MM.1S (cell line): ENCODE measurements at regions not wholly inside any gene's neighbourhood (a gene's known extent, or its start where the extent isn't known, plus 50 kb on each side); places are given as distances from the start of the nearest gene placed in this dataset.

Source experiments
- EZH2 ChIP-seq: fragments of 300-600 bp; sonication (generic); optimal IDR thresholded peaks from 2 replicates; pipeline ENCODE3; 2017; ENCODE audit warnings: low read depth, mild to moderate bottlenecking, antibody characterized with exemption, low read length, mixed read lengths
- EZH2phosphoT487 ChIP-seq: fragments of 300-600 bp; sonication (generic); IDR thresholded peaks from 2 replicates; pipeline ENCODE4 v1.6.1; 2018; ENCODE audit warnings: antibody characterized with exemption, low read length
- TF ChIP-seq, protein P1 (sequence below): fragments of 300-600 bp; sonication (generic); IDR thresholded peaks from 2 replicates; pipeline ENCODE4 v1.5.1; 2016; ENCODE audit warnings: antibody characterized with exemption, low read length, mixed read lengths

DNA sequence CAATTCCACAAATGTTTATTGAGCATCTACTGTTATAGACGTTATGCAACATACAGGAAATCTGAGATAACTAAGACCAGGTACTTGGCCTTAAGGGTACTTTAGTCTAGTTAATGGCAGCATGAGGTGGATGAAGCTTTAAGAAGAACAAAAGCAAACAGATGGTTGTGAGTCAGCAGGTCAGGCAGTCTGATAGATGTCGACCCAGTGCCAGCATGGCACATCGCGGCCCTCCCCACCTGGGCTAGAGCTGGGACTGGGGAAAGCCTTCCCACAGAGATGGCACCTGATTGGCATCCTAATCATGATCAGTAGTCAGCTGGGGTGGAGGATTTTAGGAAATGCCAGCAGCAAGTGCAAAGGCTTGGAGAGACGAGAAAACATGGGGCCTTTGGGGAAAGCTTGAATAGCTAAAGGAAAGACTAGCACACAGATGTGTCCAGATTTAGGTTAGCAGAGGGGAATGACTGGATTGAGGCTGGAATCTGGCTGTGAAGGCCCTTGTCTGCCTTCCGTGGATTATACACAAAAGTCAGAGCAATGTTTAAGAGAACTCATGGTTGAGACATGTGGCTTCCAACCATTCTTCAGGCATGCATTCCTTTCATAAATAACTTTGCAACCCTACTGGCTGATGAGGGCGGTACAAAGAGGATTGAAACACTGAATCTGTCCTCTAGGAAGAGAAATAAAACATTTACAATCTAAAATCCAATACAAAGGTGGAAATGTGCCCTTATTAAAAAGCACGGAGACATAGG lies 395.4 kb upstream of the WWC1 start:
- TF ChIP-seq, protein P1, sequence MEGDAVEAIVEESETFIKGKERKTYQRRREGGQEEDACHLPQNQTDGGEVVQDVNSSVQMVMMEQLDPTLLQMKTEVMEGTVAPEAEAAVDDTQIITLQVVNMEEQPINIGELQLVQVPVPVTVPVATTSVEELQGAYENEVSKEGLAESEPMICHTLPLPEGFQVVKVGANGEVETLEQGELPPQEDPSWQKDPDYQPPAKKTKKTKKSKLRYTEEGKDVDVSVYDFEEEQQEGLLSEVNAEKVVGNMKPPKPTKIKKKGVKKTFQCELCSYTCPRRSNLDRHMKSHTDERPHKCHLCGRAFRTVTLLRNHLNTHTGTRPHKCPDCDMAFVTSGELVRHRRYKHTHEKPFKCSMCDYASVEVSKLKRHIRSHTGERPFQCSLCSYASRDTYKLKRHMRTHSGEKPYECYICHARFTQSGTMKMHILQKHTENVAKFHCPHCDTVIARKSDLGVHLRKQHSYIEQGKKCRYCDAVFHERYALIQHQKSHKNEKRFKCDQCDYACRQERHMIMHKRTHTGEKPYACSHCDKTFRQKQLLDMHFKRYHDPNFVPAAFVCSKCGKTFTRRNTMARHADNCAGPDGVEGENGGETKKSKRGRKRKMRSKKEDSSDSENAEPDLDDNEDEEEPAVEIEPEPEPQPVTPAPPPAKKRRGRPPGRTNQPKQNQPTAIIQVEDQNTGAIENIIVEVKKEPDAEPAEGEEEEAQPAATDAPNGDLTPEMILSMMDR, result no peak
- TF ChIP-seq EZH2phosphoT487, result no peak
- no peak for TF ChIP-seq EZH2
